DND-41 (cell line): ENCODE measurements at regions not wholly inside any gene's neighbourhood (a gene's known extent, or its start where the extent isn't known, plus 50 kb on each side); places are given as distances from the start of the nearest gene placed in this dataset.

Experiments
- EZH2 ChIP-seq: IDR thresholded peaks from 3 replicates; pipeline ENCODE4 v1.6.1; 2012; ENCODE audit warnings: borderline replicate concordance, low read depth, mild to moderate bottlenecking, moderate library complexity, low read length, inconsistent platforms; ENCODE audit not compliant: severe bottlenecking
- TF ChIP-seq, protein P1 (sequence below): IDR thresholded peaks from 2 replicates; pipeline ENCODE4 v1.5.1; 2012; ENCODE audit warnings: borderline replicate concordance, low read length, moderate library complexity, mild to moderate bottlenecking; ENCODE audit not compliant: poor library complexity, severe bottlenecking; ENCODE audit errors: extremely low read depth

- TF ChIP-seq, protein P1, sequence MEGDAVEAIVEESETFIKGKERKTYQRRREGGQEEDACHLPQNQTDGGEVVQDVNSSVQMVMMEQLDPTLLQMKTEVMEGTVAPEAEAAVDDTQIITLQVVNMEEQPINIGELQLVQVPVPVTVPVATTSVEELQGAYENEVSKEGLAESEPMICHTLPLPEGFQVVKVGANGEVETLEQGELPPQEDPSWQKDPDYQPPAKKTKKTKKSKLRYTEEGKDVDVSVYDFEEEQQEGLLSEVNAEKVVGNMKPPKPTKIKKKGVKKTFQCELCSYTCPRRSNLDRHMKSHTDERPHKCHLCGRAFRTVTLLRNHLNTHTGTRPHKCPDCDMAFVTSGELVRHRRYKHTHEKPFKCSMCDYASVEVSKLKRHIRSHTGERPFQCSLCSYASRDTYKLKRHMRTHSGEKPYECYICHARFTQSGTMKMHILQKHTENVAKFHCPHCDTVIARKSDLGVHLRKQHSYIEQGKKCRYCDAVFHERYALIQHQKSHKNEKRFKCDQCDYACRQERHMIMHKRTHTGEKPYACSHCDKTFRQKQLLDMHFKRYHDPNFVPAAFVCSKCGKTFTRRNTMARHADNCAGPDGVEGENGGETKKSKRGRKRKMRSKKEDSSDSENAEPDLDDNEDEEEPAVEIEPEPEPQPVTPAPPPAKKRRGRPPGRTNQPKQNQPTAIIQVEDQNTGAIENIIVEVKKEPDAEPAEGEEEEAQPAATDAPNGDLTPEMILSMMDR = peak; percentile 62
- TF ChIP-seq EZH2 = no peak
Observed at GRCh38 chr9:101977614-101978210, 239.3 kb upstream of the GRIN3A start.
